GM19467 (cell line): ENCODE measurements at regions not wholly inside any gene's neighbourhood (a gene's known extent, or its start where the extent isn't known, plus 50 kb on each side); places are given as distances from the start of the nearest gene placed in this dataset.
"Not testable (repeated sequence)": the region's sequence is repeated elsewhere in the genome, so short reads cannot be mapped to it uniquely, and the experiment has no call there.

Experiments used
- ATAC-seq: cut with Tn5 transposase; IDR thresholded peaks from one replicate; pipeline ENCODE4 v1.9.1; 2021; ENCODE audit warnings: mild to moderate bottlenecking, moderate library complexity; ENCODE audit not compliant: unreplicated experiment

DNA sequence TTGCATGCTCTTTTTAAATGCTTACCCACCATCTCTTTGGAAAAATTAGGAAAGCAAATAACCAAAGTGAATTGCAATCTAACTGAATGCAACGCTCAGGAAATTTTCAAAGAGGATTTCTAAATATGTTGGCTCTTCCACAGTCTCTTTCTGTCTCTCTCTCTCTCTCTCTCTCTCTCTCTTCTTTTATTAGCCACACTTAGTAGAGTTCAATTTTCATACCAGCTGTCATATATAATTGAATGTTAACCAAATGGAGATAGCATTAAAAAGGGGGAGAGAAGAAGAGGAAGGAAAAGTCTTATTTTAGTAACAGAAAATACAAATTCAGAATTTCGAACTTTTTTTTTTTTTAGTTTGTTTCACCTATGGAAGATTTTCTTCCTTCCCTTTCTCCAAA is 235.9 kb upstream of the GBE1 start:
- ATAC-seq: no peak

DNA sequence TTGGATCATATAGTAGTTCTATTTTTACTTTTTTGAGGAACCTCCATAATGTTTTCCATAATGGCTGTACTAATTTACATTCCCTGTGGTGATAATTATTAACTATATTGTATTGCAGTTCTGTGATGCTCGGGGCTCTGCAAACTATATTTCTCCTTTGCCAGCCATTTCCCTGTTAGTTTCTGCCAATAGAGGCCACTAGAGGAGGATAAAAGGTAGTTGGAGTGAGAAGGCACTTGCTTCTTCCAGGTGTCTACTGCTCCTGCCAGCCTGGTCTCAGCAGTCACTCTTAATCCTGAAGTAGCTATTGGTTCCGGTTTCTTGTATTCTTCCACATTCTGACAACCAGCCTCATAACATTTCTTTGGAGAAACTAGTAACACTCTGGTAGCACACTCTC is 233.9 kb upstream of the GBE1 start:
- no peak for ATAC-seq

DNA sequence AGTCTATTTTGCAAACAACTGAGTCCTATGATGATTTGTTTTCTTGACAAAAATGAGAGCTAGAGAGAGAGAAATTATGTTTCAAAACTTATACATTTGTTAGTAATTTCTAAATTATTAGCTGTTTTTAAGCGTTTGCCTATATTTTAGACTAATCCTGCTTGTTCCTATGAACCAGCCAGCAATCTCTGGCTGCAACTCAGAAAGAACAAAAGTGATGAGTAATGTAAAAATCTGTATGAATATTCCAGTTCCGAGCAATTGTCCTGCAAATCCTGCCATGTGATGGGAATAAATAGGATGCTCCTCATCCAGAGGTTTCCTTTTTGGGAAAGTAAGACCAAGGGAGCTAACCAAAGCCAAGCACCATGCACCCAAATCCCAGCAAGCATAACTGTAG is 228.3 kb upstream of the GBE1 start:
- ATAC-seq: no peak

DNA sequence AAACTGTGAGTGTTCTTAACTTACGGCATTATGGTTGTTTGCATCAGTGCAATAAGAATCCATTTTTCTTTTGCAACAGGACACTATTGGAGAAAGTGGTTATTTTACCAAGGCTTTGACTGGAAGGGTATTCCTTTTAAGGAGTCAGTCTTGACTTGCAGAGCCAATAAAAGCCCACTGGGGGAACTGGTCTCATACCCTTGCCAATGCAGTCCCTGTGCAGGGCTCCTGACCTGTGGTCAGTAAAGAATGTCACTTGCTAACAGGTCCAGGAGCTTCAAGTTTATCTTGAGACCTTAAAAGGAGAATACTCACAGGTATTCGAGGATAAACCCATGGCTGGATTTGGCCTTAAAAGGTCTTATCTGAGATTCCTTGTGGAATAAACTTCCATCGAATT is 227.8 kb upstream of the GBE1 start:
- no peak for ATAC-seq

DNA sequence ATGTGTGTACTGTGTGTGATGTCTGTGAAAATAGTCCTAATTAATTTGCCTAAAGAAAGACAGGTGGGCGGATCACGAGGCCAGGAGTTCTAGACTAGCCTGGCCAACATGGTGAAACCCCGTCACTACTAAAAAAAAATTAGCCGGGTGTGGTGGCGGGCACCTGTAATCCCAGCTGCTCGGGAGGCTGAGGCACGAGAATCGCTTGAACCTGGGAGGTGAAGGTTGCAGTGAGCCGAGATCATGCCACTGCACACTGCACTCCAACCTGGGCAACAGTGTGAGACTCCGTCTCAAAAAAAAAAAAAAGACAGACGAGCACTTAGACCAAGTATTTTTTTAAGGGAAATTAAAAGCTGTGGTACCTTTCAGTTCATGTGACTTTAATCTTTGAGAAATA is 226.0 kb upstream of the GBE1 start:
- not testable (repeated sequence) for ATAC-seq

DNA sequence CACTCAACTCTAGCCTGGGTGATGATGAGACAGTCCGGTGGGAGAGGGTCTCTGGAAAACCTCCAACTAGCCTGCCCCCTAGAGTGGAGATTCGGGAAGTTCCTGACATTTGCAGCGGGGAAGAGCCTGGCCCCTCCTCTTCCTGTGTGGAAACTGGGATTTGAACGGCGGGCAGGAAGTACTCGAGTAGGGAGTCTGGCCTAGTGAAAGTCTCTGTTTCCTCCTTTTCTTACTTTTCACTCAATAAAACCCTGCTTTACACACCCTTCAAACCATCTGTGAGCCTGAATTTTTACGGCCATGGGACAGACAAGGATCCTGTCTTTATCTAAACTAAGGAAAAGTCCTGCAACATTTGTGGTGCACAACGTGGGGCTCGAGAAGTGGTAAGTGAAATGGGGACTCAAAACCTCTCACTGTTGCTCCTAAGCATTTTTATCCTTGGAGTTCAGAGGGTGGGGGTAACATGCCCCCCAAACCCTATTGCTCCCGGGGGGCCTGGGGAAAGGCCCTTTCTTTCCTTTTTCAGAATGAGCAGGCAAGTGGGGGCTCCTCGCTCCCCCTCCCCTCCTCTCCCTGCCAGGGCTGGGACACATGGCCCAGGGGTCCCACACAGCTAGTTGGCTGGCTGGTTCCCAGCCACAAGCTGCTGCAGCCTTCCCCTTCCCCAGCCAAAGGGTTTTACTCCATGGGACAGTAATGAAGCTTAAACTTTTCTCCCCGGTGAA is 224.7 kb upstream of the GBE1 start:
- no peak for ATAC-seq

DNA sequence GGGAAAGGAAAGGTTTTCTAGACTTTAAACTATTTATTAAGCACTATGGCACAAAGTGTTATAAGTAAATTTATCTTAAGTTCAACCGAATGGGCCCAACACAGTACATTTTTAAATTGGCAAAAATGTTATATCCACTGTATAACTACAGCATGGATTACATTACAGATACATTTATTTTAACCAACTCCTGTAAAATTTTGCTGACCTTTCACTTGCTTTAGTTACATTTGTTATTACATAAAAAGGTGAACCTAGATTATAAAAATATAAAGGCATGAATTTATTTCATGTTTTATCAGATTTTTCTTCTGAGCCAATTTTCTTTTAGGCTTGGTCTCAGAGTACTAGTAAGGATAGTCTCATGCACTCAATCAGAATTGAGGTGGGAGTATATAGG is 221.9 kb upstream of the GBE1 start:
- no peak for ATAC-seq

DNA sequence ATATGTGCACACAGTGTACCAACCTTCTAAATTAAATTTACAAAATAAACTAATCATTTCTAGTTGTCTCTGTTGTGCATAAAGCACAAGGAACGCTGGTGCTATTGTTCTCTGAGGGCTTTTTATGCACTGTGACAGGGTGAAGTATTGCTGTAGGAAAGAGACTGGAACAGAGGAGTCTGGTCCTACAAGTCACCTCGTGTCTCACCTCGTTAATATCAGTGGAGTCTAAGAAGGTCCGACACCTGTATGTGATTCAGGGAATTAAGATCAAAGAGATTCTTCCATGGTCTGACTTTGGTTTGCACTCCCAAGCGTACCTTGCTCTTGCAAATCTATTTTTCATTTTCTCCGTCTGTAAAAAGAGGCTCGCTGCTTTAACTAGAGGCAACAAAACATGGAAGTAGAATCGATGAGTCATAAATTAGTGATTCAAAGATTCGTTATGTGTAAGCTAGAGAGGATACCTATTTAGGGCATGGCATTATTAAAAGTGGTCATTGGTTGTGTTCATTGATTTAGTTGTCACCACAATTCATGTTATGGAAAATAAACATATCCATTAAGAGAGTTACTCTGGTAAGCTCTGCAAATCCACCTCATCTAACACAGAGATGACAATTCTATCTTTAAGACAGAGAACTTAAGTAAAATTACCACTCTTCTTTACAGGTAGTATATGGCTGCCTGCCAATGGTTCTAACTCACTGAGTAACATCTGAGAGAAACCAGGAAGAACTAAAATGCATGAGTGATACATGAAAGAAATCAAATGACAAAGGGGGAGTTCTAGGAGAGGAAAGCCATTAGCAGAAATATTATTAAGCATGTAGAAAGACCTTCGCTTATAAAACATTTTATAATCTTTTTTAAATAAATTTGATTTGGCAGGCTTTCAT is 219.4 kb upstream of the GBE1 start:
- ATAC-seq: no peak

DNA sequence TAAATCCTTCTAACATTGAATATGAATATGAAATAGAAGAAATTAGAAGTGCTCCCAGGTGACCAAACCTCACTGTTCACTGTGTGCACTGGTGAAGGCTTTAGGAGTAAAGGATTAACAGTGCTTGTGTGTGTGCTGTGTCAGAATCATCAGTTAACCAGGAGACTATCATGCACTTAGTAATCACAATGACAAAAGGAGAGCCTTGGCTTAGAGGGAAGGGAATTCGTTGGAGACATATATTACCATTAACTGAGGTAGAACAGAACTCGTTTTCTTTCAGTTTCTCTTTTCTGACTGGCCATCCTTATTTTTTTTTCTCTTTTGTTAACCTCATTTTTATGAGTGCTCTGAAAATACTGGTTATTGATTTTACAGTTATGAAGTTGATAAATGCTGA is 213.3 kb upstream of the GBE1 start:
- no peak for ATAC-seq

DNA sequence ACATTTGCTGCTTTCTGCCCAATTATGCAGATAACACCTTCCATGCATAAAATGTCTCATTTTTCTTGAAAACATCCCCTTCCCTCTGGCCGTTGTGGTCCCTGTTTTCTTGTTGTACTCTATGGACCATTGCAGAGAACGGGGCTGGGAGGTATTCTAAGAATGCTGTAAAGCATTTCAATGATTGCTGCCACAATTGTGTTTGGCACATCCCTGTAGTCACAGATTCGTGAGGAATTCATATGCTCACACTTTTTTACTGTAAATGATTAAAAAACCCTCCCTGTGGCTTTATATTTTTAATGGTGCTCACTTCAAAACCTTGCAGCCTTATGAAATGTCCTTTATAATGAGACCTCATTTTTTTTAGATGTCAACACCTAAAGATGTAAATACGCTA is 207.2 kb upstream of the GBE1 start:
- ATAC-seq: no peak

DNA sequence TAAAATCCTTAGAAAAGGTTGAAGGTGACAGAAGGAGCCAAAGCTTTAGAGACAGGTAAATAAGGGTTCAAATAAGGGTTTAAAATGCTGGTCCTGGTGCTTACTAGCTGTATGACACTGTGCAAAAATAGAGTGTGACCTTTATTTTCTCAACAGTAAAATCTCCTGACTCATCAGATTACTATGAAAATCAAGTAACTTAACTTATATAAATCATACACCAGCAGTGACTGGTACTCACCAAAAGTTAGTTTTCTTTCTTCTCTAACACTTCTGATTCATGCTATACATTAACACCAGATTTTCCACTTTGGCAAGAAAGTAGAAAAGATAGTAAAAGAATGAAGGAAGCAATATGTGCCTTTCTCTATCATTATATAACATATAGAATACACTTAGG is 205.9 kb upstream of the GBE1 start:
- no peak for ATAC-seq

DNA sequence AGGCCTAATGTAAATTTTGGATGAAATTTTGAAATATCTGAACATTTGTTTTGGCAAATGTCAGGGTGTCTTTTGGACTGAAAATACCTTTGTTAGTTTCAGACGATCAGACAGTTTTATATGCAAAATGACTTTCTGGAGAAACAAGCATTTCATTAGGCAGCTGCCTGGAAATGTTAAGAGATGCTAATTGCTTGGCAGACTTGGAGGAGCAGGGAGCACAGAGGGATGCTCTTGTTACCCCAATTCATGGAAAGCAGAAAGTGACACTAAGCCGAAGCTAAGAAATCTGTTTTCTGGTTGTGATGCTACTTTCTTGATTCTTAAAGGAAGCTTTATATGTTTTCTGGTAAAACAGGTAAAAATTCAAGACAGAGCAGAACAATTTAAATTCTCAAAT is 204.3 kb upstream of the GBE1 start:
- ATAC-seq: no peak

DNA sequence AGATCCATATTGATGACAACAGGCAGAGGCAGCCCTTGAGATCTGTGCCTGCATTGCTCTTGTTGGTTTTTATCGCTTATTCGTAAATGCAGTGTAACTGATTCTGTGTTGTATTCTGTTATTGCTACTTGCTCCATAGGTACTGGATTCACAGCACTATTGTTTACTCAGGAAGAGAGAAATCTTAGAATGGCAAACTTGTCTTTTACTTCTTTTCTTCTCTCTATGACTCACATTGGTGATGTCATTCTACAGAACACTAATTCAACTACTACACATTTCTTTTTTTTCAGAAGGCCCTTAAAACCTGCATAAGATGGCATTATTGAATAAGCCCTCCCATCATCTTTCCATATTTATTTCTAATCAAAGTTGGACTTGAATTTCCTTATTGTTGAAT is 201.0 kb upstream of the GBE1 start:
- no peak for ATAC-seq

DNA sequence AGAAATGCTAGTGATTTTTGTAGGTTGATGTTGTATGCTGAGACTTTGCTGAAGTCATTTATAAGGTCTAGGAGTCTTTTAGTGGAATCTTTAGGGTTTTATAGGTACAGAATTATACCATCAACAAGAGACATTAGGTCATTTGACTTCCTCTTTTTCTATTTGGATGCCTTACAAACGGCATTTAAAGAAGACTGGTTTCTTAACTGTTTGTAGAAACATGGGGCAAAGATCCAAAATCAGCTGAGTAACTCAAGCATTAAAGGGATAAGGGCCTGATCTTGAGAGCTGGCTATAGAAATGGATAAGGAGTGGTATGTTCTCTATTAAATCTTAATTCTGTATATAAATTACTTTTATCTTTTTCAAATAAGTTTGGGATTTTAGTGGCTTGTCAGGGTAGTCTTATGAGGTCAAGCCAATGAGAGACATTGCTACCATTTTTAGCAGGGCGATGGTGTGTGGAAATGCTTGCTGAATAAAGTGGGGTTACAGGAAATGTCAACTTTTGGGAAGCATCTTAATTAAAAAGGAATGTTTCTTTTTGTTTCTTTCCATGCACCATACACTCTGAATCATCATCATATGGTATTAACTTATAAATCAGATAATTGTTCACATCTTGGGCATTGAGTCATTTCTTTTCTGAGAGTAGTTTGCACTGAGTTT is 197.7 kb upstream of the GBE1 start:
- ATAC-seq: no peak

DNA sequence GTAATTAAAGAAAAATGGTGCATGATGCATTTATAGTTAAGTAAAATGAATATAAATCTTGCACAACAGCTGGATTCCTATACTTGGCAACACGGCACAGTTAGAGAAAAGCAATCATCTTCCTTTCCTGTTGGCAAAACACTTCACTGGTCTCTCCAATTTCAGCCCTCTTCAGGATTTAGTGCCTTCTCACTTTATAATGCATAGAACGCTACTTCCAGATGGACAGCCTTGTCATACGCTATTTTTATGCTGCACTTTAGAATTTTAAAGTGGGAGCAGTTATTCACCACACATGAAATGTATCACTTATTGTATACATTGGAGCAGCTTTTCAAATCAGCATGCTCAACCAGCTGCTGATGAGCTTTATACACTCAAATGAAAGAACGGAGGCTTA is 194.4 kb upstream of the GBE1 start:
- ATAC-seq: no peak

DNA sequence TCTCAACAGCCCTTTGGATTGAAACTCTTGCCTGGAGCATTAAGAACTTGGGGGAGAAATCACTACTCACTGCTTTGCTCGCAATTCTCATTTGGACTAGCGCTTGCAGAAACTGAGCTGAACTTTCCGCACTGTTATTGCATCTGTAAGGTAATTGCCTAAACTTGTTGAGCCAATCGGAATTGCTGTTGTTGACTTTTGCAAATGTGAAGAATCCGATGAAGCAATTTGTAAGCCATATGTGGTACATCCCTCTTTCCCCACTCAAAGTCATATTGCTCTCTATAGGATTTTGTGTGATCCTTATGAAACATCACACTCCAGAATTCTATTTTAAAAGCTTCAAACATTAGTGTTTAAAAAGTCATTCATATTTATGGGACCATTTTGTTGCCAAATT is 191.7 kb upstream of the GBE1 start:
- ATAC-seq: no peak

DNA sequence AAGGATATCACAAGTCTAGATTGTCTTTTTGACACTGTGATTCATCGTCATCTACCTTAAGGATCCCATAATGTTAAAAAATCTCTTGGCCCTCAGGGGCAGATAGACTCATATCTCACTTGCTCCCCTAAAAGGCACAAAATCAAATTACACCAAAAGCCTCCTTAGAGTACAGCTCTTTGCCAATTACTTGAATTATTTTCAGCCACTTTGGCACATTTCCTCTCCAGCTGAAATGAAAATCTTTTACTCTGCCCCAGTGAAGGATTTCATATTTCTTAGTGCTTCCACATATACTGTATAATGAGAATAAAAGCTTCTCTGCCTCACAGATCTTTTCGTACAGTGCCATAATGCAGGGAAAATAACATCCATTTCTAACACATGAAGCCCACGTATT is 190.7 kb upstream of the GBE1 start:
- ATAC-seq: no peak

DNA sequence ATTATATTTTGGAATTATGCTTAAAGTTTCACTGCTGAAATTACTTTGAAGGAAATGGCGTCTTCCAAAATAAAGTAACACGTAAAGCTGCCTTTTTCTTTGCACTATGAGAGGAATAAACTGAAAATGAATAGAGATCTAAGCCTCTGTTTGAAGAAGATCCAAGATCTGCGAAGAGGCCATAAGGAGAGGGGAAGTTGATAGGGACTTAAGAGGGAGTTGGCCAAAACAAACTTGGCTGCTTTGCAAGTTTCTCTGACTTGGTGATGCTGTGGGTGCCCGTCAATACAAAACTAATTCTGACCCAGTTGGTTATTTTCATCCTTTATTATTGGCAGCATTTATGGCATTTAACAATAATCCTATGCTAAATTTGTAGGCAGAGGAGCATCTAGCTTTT is 190.2 kb upstream of the GBE1 start:
- no peak for ATAC-seq

DNA sequence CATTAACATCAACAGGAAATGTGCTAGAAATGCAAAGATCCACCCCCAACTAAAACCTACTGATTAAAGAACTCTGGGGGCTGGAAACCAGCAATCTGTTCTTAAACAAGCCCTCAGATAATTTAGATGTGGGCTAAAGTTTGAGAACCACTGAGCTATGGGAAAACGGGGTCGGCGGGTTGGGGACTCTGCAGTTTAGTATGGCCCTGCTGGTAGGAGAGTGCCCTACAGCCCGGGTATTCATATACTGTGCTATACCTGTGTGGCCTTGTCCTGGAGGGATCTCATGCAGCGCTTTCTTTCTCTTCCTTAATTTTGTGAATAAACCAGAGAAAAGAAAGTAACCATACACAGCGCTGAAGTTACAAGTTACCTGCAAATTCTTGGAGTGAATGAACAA is 189.7 kb upstream of the GBE1 start:
- no peak for ATAC-seq

DNA sequence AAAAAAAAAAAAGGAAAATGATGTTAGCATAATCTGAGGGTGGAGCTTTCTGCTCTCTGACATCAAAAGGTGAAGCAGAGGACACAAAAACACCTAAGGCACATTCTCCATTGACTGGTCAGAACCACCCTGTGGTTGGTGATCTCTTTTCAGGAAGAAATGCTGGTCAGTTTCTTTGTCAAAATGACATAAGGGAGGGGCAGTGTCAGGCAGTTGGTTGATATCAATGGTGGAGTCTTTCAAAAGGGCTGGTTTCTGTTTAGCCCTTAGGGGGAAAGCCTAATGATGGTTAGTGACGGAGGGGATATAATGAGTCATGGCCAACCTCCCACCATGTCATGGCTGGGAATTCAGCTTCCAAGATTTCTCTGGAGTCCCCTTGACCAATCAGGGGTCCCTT is 185.9 kb upstream of the GBE1 start:
- no peak for ATAC-seq

DNA sequence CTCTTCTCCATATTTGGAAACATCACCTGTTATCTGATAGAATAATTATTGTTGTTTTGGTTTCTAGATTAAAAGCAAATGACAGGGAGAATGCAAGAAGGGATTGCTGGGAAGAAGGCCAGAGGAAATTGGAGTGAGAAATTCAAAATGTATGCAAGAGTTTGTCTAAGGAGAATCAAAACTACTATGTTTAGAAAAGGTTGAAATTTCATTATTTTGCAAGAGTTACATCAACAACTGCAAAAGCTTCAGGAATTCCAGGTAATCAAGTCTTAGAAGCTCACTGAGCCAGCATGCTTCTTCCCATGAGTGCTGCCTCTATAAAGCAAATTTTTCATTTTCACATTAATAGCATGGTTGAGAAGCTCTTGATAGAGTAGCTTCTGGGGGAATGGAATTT is 177.2 kb upstream of the GBE1 start:
- ATAC-seq: no peak

DNA sequence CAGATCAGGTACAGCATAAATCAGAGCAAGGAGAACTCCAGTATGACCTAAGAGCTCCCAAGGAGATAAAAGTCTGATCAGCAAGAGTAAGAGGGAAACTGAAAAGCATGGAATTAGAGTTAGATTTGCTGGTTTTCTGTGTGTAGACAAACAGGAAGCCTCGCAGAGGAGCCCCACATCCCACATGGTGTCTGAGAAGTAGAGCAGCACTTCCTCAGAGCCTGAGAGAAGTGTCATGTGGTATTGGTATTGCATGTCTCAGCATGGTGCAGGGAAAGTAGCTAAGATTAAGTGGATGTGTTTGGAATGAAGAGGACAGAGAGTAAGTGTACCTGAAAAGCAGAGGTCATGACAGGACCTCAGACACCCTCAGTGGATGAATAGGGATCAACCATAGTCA is 175.4 kb upstream of the GBE1 start:
- ATAC-seq: no peak
